Right lobe of liver (tissue), 6 donors: ENCODE measurements at regions not wholly inside any gene's neighbourhood (a gene's known extent, or its start where the extent isn't known, plus 50 kb on each side); places are given as distances from the start of the nearest gene placed in this dataset.

Experiments
- ATAC-seq, 4 donors: fragments of 200-7000 bp; cut with Tn5 transposase; one replicate each; pipeline ENCODE4 v1.9.1; 2020; ENCODE audit warnings: mild to moderate bottlenecking in 4 of 4, moderate library complexity in 4 of 4
- DNase-seq, 3 donors: peaks; one replicate each; pipeline ENCODE4 v3.0.0-alpha.2; 2020
- H3K27ac ChIP-seq, 3 donors: fragments of 200-600 bp; one replicate each; pipeline ENCODE4 v1.8.0; 2022
- H3K27me3 ChIP-seq, 2 donors: fragments of 200-600 bp; one replicate each; pipeline ENCODE4 v1.8.0; 2022
- H3K36me3 ChIP-seq, 4 donors: fragments of 200-600 bp; sonication (generic) in 1 of 4; one replicate each; pipeline versions ENCODE4 v1.5.1 to v1.8.0; 2017 to 2022; ENCODE audit warnings: control low read depth in 1 of 4
- H3K4me1 ChIP-seq, 4 donors: fragments of 200-600 bp; sonication (generic) in 1 of 4; one replicate each; pipeline versions ENCODE4 v1.5.1 to v1.8.0; 2017 to 2022; ENCODE audit warnings: control low read depth in 1 of 4
- H3K4me3 ChIP-seq, 3 donors: fragments of 200-600 bp; one replicate each; pipeline ENCODE4 v1.8.0; 2022
- H3K9me3 ChIP-seq, 4 donors: fragments of 200-600 bp; sonication (generic) in 1 of 4; one replicate each; pipeline versions ENCODE4 v1.5.1 to v1.8.0; 2017 to 2022; ENCODE audit warnings: control low read depth in 1 of 4
- CTCF ChIP-seq, 4 donors: fragments of 200-600 bp in 3 of 4; fragments of 450-650 bp in 1 of 4; IDR thresholded peaks; one replicate each; pipeline versions ENCODE4 v1.5.1 to v1.8.0; 2016 to 2022; ENCODE audit warnings: antibody characterized with exemption in 4 of 4, mild to moderate bottlenecking in 2 of 4
- POLR2A ChIP-seq: fragments of 450-650 bp; IDR thresholded peaks from one replicate; pipeline ENCODE4 v1.6.1; 2017; ENCODE audit warnings: antibody characterized with exemption, mild to moderate bottlenecking
- WGBS: methylation state at CpG from one replicate; pipeline ENCODE4 v1.1.6; 2018; ENCODE audit warnings: low coverage, low lambda C conversion rate; ENCODE audit not compliant: insufficient coverage; ENCODE audit errors: missing lambda C conversion rate; 5-methylcytosine and 5-hydroxymethylcytosine counted together
- intact Hi-C, 2 donors: fragments of 100-400 bp; cut with DNase I; formaldehyde crosslinking; loops; one replicate each; pipeline versions ENCODE4 v1.11.2 to v1.14.1; 2022
- donor health status: DM: no; HTN: yes; CAD: no.
- donor health status: DM: no; HTN: no; CAD: no.
- donor health status: DM: no; HTN: no; CAD: no.
- donor health status: DM: no; HTN: yes; CAD: no.
- donor health status: DM: no; HTN: yes; CAD: no.

- intact Hi-C loops = no loop called here
- WGBS = 48% methylated on average over 8 of the region's 8 CpGs
- H3K27ac ChIP-seq = peak overlapping the region in 1 of 3 donors; percentile 0
Measured at GRCh38 chr4:42262701-42263490, 110.4 kb upstream of the BEND4 start.

DNA sequence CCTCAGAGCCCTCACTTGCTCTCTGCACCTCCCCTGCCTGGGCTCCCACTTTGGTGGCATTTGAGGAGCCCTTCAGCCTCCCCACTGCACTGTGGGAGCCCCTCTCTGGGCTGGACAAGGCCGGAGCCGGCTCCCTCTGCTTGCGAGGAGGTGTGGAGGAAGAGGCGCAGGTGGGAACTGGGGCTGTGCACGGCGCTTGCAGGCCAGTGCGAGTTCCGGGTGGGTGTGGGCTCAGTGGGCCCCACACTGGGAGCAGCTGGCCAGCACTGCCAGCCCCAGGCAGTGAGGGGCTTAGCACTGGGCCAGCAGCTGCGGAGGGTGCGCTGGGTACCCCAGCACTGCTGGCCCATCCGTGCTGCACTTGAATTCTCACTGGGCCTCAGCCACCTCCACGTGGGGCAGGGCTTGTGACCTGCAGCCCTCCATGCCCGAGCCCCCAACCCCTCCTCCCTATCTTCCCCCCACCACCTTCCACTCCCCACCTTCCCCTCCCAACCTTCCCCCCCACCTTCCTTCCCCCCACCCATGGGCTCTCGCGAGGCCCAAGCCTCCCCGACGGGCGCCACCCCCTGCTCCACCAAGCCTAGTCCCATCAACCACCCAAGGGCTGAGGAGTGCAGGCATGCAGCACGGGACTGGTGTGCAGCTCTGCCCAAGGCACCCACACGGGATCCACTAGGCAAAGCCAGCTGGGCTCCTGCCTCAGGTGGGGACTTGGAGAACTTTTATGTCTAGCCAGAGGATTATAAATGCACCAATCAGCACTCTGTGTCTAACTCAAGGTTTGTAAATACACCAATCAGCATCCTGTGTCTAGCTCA lies 113.5 kb upstream of the BEND4 start:
- Histone ChIP-seq H3K9me3 (no peaks in the 10 kb centered on the region), H3K4me3 (no peak overlapping the region), H3K36me3 (no peaks in the 10 kb centered on the region), H3K27ac (no peak overlapping the region), H3K27me3 (no peaks in the 10 kb centered on the region), H3K4me1 (no peaks in the 10 kb centered on the region)
- WGBS = 82% methylated on average over 9 of the region's 20 CpGs
- no peak for ATAC-seq
- no peak for DNase-seq
- TF ChIP-seq POLR2A (no peak), CTCF (IDR thresholded peaks at IDR 0.05) (no peak)
- intact Hi-C loops = no loop called here

More at GRCh38 chr4:42262701-42263490, 110.4 kb upstream of the BEND4 start:
- Histone ChIP-seq H3K36me3 (no peaks in the 10 kb centered on the region), H3K9me3 (no peaks in the 10 kb centered on the region), H3K4me1 (no peaks in the 10 kb centered on the region), H3K4me3 (no peak overlapping the region), H3K27me3 (no peaks in the 10 kb centered on the region)
- ATAC-seq (peak in 2 of 4 donors; percentile 35 to 70), DNase-seq (no peak)
- no peak for TF ChIP-seq CTCF (IDR thresholded peaks at IDR 0.05)
- TF ChIP-seq POLR2A = no peak

- DNase-seq (no peak), ATAC-seq (no peak)
- WGBS = 78% methylated on average over 3 of the region's 3 CpGs
- TF ChIP-seq POLR2A = no peak
- no peak for TF ChIP-seq CTCF (IDR thresholded peaks at IDR 0.05)
- Histone ChIP-seq H3K9me3 (no peaks in the 10 kb centered on the region), H3K27me3 (no peaks in the 10 kb centered on the region), H3K36me3 (no peaks in the 10 kb centered on the region), H3K27ac (no peak overlapping the region), H3K4me3 (no peak overlapping the region), H3K4me1 (no peaks in the 10 kb centered on the region)
- intact Hi-C loops = no loop called here
Measured at GRCh38 chr4:42267724-42268123, 115.3 kb upstream of the BEND4 start.

DNA sequence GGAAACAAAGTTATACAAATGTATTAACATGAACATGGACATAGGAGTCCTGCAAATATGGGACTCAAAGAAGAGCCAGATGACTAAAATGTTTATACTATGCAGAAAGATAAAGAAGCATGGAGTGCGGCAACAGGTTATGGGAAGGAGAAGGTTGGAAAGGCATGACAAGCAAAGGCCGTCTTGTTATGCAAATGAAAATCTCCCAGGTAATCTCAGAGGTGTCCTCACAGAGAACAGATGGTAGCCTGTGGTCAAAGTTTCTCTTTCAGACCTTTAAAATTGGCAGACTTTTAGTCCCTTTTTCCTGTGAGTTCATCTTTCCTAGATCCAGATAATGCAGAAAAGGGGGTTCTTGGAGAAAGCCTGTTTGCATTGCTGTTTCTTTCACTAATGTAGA lies 116.4 kb upstream of the BEND4 start:
- Histone ChIP-seq H3K27ac (no peak overlapping the region), H3K27me3 (no peaks in the 10 kb centered on the region), H3K9me3 (no peaks in the 10 kb centered on the region), H3K36me3 (no peaks in the 10 kb centered on the region), H3K4me1 (no peaks in the 10 kb centered on the region), H3K4me3 (no peak overlapping the region)
- TF ChIP-seq POLR2A (no peak), CTCF (IDR thresholded peaks at IDR 0.05) (no peak)
- no peak for DNase-seq
- 31% methylated on average over 2 of the region's 2 CpGs for WGBS
- ATAC-seq = no peak
- intact Hi-C loops = no loop called here
